ENCODE measurements at regions not wholly inside any gene's neighbourhood (a gene's known extent, or its start where the extent isn't known, plus 50 kb on each side); places are given as distances from the start of the nearest gene placed in this dataset.

DNA sequence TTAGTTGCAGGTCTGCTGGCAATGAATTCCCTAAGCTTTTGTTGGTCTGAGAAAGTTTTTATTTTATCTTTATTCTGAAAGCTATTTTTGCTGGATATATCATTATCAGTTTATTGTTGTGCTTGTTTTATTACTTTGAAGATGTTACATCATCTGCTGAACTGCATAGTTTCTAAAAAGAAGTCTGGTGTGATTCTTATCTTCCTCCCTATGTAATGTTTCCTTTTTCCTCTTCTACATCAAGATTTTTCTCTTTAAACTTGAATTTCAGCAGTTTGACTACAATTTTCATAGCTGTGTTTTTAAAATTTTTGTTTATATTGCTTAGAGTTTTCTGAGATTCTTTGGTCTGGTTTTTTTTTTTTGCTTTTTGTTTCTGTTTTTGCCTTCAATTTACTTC, 137.1 kb upstream of the PMCH start:
- H3K9ac ChIP-seq (ENCODE audit: insufficient read depth in 1 of 2, low read depth in 2 of 2, low read length in 2 of 2), result no peak overlapping the region
- H3K27ac ChIP-seq (ENCODE audit: extremely low read depth, low read depth, low read length), result no peak overlapping the region
- no peak for ATAC-seq
- no peaks in the 10 kb centered on the region for H3K27me3 ChIP-seq (ENCODE audit: control insufficient read depth in 2 of 2, insufficient read depth in 2 of 2, low read length in 2 of 2)
- peaks cover 0 to 2% of the 10 kb centered on the region in 2 experiments; a peak in 1 of 5 replicates for H3K4me1 ChIP-seq (replicated peaks in 1 of 2; ENCODE audit: control insufficient read depth in 2 of 2, insufficient read depth in 2 of 2, low read length in 2 of 2)
- intact Hi-C loops (cut with micrococcal nuclease), result no loop called here
- CTCF ChIA-PET (ENCODE audit: low intra/inter-chr PET ratio), result no interaction called here
- POLR2A ChIA-PET, result no interaction called here
- no peaks in the 10 kb centered on the region for H3K9me1 ChIP-seq (ENCODE audit: control insufficient read depth, insufficient read depth, low read length)
- TF ChIP-seq, protein P1, sequence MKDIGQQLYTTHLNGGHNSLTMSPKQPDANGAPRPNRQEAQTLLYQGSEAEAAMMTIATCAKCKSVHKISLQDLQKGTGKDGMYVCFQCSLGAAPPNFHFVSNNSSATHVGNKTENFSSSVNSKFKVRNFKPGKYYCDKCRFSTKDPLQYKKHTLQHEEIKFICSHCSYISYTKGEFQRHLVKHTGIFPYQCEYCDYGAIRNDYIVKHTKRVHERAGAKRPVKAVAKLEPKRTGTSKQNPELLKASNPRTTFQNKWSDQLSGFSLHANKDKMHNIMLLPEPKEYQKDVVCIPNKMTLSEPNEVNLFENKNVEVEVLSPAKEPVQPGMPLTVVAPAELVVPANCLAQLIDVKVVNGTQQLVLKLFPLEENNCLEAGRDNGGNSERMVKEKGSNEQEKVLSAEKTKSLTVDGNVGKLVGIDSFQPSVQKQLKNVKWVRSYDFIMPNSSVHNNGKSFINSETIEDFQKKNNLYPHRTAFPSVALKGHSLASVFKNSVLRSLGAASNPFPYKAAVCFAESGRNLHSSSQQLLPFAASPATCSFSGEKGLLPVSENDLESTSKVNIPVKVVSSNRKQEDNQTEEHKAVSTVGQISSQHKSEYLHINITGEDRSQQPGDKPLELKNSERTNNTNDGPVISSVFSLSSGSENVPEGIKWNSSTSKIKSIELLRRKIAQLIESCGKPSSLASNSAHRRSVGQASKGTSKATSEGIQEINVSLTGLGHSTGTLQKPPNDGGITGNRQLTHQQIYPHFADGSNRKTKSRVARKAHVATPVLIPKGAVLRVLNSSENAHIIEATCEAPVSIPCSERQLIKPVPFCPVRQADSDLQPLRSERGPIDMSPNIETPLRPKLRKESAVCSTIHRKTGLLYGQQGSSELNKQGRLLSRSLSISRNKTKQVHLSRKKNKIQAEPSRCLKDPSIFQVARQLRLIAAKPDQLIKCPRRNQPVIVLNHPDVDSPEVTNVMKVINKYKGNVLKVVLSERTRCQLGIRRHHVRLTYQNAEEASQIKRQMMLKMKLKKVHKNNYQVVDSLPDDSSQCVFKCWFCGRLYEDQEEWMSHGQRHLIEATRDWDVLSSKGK (CRISPR knock-in tag; IDR thresholded peaks at IDR 0.05), result no peak
- TF ChIP-seq, protein P2, sequence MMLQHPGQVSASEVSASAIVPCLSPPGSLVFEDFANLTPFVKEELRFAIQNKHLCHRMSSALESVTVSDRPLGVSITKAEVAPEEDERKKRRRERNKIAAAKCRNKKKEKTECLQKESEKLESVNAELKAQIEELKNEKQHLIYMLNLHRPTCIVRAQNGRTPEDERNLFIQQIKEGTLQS (IDR thresholded peaks at IDR 0.05), result peak; percentile 41
- TF ChIP-seq, protein P2 (CRISPR knock-in tag; conservative IDR thresholded peaks at IDR 0.05), result no peak
- TF ChIP-seq TRIM28 (IDR thresholded peaks at IDR 0.05), result peak; percentile 81; the same call in 1 of the 2 replicates
- peak; percentile 38 to 76; a peak in 2 of 4 replicates for TF ChIP-seq TRIM24 (IDR thresholded peaks at IDR 0.05)
- TF ChIP-seq RAD51 (IDR thresholded peaks at IDR 0.05; ENCODE audit: borderline replicate concordance, low read depth), result no peak
- TF ChIP-seq CBX3 (IDR thresholded peaks at IDR 0.05; ENCODE audit: borderline replicate concordance in 1 of 2, low read length in 2 of 2), result peak in 1 of 2 experiments; percentile 44; a peak in 1 of 3 replicates
- TF ChIP-seq CEBPG (CRISPR knock-in tag; IDR thresholded peaks at IDR 0.05), result no peak
- TF ChIP-seq CEBPG (tag; conservative IDR thresholded peaks at IDR 0.05 in 1 of 2, IDR thresholded peaks at IDR 0.05 in 1 of 2), result peak in 1 of 2 experiments; percentile 52; a peak in 1 of 4 replicates
- H4K20me1 ChIP-seq (replicated peaks; ENCODE audit: control insufficient read depth, insufficient read depth, low read length), result no peaks in the 10 kb centered on the region
- in situ Hi-C loops (cut with MboI), result no loop called here
- H2AFZ ChIP-seq (ENCODE audit: low read depth, low read length), result no peak overlapping the region
- FAIRE-seq, result no peak
- no peak overlapping the region for H3K4me3 ChIP-seq
- no peaks in the 10 kb centered on the region for H3K79me2 ChIP-seq (ENCODE audit: control insufficient read depth, insufficient read depth, low read length)
- no peaks in the 10 kb centered on the region for H3K36me3 ChIP-seq (ENCODE audit: control insufficient read depth, insufficient read depth, low read length)
- H3K9me3 ChIP-seq (replicated peaks; ENCODE audit: control insufficient read depth, insufficient read depth, low read depth, low read length), result no peaks in the 10 kb centered on the region
- no TSS peak for BruUV-seq (replicated peaks)
- no peak overlapping the region for H3K4me2 ChIP-seq (ENCODE audit: insufficient read depth, low read length)
- DNase-seq (ENCODE audit: extremely low read depth in 1 of 4, low spot score in 3 of 4), result no peak
